Panc1 (cell line): ENCODE measurements at regions not wholly inside any gene's neighbourhood (a gene's known extent, or its start where the extent isn't known, plus 50 kb on each side); places are given as distances from the start of the nearest gene placed in this dataset.

Source experiments
- POLR2AphosphoS5 ChIP-seq: IDR thresholded peaks from 2 replicates; pipeline ENCODE4 v1.6.1; 2012; ENCODE audit warnings: mild to moderate bottlenecking, low read depth, low read length, moderate library complexity
- TF ChIP-seq, protein P1 (sequence below): fragments of 450-650 bp; IDR thresholded peaks from 2 replicates; pipeline ENCODE4 v1.5.1; 2017; ENCODE audit warnings: mild to moderate bottlenecking
- TF ChIP-seq, protein P2 (sequence below), 2 experiments: IDR thresholded peaks; 2 replicates each; pipeline ENCODE4 v1.6.1; 2011 to 2012; ENCODE audit warnings: low read depth in 2 of 2, control low read depth in 1 of 2, low read length in 1 of 2, mild to moderate bottlenecking in 1 of 2, moderate library complexity in 1 of 2; ENCODE audit not compliant: insufficient read depth in 1 of 2

DNA sequence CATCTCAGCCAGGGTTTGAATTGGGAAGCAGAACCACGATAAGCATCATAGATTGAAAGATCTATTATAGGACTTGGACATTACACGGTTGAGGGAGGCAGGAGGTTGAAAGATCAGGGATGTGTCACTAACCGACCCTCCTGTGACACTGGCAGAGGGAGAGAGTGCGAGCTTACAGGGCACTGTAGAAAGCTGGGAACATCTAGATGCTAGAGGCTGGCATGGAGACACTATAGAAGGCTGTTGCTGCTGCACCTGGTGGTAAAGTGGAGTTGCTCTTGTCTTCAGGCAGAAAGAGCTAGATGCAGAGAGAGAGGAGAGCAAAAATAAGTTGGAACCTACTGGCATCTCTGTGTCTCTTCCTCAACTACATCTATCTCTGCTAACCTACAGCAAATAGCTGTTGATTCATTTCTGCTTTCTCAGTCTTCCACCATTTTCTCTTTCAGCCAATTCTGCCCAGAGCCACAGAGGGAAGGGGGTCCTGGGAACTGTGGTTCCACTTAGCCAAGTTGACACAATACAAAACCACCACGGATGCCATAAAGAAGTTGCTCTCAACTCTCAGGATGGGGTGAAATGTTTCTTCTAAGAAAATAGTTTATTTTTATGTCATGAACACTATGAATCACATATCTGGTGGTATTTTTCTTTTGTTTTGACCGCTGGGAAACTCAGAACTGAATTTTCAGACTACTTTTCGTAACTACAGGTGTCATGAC lies 155.9 kb downstream of the ZNF281 start:
- TF ChIP-seq, protein P1, sequence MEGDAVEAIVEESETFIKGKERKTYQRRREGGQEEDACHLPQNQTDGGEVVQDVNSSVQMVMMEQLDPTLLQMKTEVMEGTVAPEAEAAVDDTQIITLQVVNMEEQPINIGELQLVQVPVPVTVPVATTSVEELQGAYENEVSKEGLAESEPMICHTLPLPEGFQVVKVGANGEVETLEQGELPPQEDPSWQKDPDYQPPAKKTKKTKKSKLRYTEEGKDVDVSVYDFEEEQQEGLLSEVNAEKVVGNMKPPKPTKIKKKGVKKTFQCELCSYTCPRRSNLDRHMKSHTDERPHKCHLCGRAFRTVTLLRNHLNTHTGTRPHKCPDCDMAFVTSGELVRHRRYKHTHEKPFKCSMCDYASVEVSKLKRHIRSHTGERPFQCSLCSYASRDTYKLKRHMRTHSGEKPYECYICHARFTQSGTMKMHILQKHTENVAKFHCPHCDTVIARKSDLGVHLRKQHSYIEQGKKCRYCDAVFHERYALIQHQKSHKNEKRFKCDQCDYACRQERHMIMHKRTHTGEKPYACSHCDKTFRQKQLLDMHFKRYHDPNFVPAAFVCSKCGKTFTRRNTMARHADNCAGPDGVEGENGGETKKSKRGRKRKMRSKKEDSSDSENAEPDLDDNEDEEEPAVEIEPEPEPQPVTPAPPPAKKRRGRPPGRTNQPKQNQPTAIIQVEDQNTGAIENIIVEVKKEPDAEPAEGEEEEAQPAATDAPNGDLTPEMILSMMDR, result peak; percentile 20
- no peak for TF ChIP-seq POLR2AphosphoS5
- TF ChIP-seq, protein P2, sequence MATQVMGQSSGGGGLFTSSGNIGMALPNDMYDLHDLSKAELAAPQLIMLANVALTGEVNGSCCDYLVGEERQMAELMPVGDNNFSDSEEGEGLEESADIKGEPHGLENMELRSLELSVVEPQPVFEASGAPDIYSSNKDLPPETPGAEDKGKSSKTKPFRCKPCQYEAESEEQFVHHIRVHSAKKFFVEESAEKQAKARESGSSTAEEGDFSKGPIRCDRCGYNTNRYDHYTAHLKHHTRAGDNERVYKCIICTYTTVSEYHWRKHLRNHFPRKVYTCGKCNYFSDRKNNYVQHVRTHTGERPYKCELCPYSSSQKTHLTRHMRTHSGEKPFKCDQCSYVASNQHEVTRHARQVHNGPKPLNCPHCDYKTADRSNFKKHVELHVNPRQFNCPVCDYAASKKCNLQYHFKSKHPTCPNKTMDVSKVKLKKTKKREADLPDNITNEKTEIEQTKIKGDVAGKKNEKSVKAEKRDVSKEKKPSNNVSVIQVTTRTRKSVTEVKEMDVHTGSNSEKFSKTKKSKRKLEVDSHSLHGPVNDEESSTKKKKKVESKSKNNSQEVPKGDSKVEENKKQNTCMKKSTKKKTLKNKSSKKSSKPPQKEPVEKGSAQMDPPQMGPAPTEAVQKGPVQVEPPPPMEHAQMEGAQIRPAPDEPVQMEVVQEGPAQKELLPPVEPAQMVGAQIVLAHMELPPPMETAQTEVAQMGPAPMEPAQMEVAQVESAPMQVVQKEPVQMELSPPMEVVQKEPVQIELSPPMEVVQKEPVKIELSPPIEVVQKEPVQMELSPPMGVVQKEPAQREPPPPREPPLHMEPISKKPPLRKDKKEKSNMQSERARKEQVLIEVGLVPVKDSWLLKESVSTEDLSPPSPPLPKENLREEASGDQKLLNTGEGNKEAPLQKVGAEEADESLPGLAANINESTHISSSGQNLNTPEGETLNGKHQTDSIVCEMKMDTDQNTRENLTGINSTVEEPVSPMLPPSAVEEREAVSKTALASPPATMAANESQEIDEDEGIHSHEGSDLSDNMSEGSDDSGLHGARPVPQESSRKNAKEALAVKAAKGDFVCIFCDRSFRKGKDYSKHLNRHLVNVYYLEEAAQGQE (IDR thresholded peaks at IDR 0.05; ENCODE audit: insufficient read depth in 1 of 2, low read depth in 2 of 2, low read length in 1 of 2), result no peak
